PFSK-1 (cell line): ENCODE measurements at regions not wholly inside any gene's neighbourhood (a gene's known extent, or its start where the extent isn't known, plus 50 kb on each side); places are given as distances from the start of the nearest gene placed in this dataset.

ENCODE experiments used
- FOXP2 ChIP-seq: optimal IDR thresholded peaks from 2 replicates; pipeline ENCODE3; 2011; ENCODE audit warnings: borderline replicate concordance, control low read depth, inconsistent platforms; ENCODE audit not compliant: insufficient read depth; ENCODE audit errors: extremely low read length, extremely low read depth
- POLR2AphosphoS5 ChIP-seq: IDR thresholded peaks from 2 replicates; pipeline ENCODE4 v1.6.1; 2012; ENCODE audit warnings: low read depth, mild to moderate bottlenecking, control low read depth, low read length, moderate library complexity
- REST ChIP-seq, 2 experiments: IDR thresholded peaks; 2 replicates each; pipeline versions ENCODE4 v1.6.1 to v1.8.0; 2011 to 2012; ENCODE audit warnings: low read depth in 2 of 2, low read length in 2 of 2, control low read depth in 1 of 2, inconsistent platforms in 1 of 2, mild to moderate bottlenecking in 1 of 2, moderate library complexity in 1 of 2; ENCODE audit not compliant: insufficient read depth in 1 of 2
- SIN3A ChIP-seq: IDR thresholded peaks from 2 replicates; pipeline ENCODE4 v1.6.1; 2012; ENCODE audit warnings: mild to moderate bottlenecking, low read length, moderate library complexity, borderline replicate concordance; ENCODE audit not compliant: insufficient read depth
- TAF1 ChIP-seq: IDR thresholded peaks from 2 replicates; pipeline ENCODE4 v1.6.1; 2012; ENCODE audit warnings: low read length, control low read depth, borderline replicate concordance; ENCODE audit not compliant: insufficient read depth

- TF ChIP-seq REST (IDR thresholded peaks at IDR 0.05; ENCODE audit: insufficient read depth in 1 of 2, low read depth in 2 of 2, low read length in 2 of 2), result no peak
- TF ChIP-seq POLR2AphosphoS5, result no peak
- TF ChIP-seq SIN3A, result no peak
- TF ChIP-seq FOXP2, result no peak
- TF ChIP-seq TAF1, result no peak
These were observed 659.9 kb upstream of the RGS18 start for GRCh38 chr1:191498318-191498717.

- TF ChIP-seq REST (IDR thresholded peaks at IDR 0.05; ENCODE audit: insufficient read depth in 1 of 2, low read depth in 2 of 2, low read length in 2 of 2), result no peak
These were observed 659.4 kb upstream of the RGS18 start for GRCh38 chr1:191498825-191499224.

GRCh38 chr1:191504999-191505398 lies 653.3 kb upstream of the RGS18 start:
- TF ChIP-seq SIN3A (no peak), REST (IDR thresholded peaks at IDR 0.05; ENCODE audit: insufficient read depth in 1 of 2, low read depth in 2 of 2, low read length in 2 of 2) (no peak), FOXP2 (no peak), POLR2AphosphoS5 (no peak), TAF1 (no peak)

- TF ChIP-seq POLR2AphosphoS5, result no peak
- no peak for TF ChIP-seq SIN3A
- no peak for TF ChIP-seq REST (IDR thresholded peaks at IDR 0.05; ENCODE audit: insufficient read depth in 1 of 2, low read depth in 2 of 2, low read length in 2 of 2)
- no peak for TF ChIP-seq TAF1
- TF ChIP-seq FOXP2, result no peak
These were observed 650.0 kb upstream of the RGS18 start for GRCh38 chr1:191508239-191508638.

GRCh38 chr1:191517826-191518225 lies 640.4 kb upstream of the RGS18 start:
- TF ChIP-seq SIN3A, result no peak
- TF ChIP-seq TAF1, result no peak
- TF ChIP-seq POLR2AphosphoS5, result no peak
- TF ChIP-seq REST (IDR thresholded peaks at IDR 0.05; ENCODE audit: insufficient read depth in 1 of 2, low read depth in 2 of 2, low read length in 2 of 2), result no peak
- no peak for TF ChIP-seq FOXP2
